RCC 7860 (cell line): ENCODE measurements at regions not wholly inside any gene's neighbourhood (a gene's known extent, or its start where the extent isn't known, plus 50 kb on each side); places are given as distances from the start of the nearest gene placed in this dataset.
A peak's percentile ranks its signal among the peaks of the same experiment; 100 is the strongest.
"Not testable (repeated sequence)": the region's sequence is repeated elsewhere in the genome, so short reads cannot be mapped to it uniquely, and the experiment has no call there.

ENCODE experiments used
- DNase-seq: peaks from one replicate; pipeline ENCODE4 v3.0.0-alpha.2; 2015; ENCODE audit warnings: low spot score
- FAIRE-seq: peaks from 2 replicates; lab custom pipeline; 2012; peaks lifted over from hg19 to GRCh38; lab: Jason Lieb, UNC

- FAIRE-seq (no peak), DNase-seq (no peak)
These were observed 452.4 kb upstream of the DDI1 start for GRCh38 chr11:103584021-103584420.

GRCh38 chr11:103584720-103585119 lies 451.7 kb upstream of the DDI1 start:
- DNase-seq, result no peak
- FAIRE-seq, result no peak

GRCh38 chr11:103585401-103585800 lies 451.0 kb upstream of the DDI1 start:
- no peak for DNase-seq
- FAIRE-seq, result no peak

GRCh38 chr11:103585911-103586310 lies 450.5 kb upstream of the DDI1 start:
- FAIRE-seq (no peak), DNase-seq (no peak)

- DNase-seq, result no peak
- no peak for FAIRE-seq
These were observed 449.7 kb upstream of the DDI1 start for GRCh38 chr11:103586756-103587155.

GRCh38 chr11:103587901-103588788 lies 448.3 kb upstream of the DDI1 start:
- FAIRE-seq (no peak), DNase-seq (no peak)

GRCh38 chr11:103591554-103591953 lies 444.9 kb upstream of the DDI1 start:
- FAIRE-seq, result no peak

GRCh38 chr11:103594283-103594682 lies 442.2 kb upstream of the DDI1 start:
- no peak for FAIRE-seq
- no peak for DNase-seq

More at GRCh38 chr11:103591554-103591953, 444.9 kb upstream of the DDI1 start:
- no peak for DNase-seq

GRCh38 chr11:103596315-103596714 lies 440.1 kb upstream of the DDI1 start:
- no peak for FAIRE-seq
- no peak for DNase-seq

GRCh38 chr11:103601225-103601846 lies 435.1 kb upstream of the DDI1 start:
- DNase-seq (peak; percentile 55), FAIRE-seq (peak; percentile 65)

- DNase-seq, result no peak
- no peak for FAIRE-seq
These were observed 433.6 kb upstream of the DDI1 start for GRCh38 chr11:103602840-103603239.

- DNase-seq (no peak), FAIRE-seq (no peak)
These were observed 432.1 kb upstream of the DDI1 start for GRCh38 chr11:103604310-103604709.

GRCh38 chr11:103608566-103608965 lies 427.9 kb upstream of the DDI1 start:
- FAIRE-seq, result peak; percentile 70
- DNase-seq, result peak; percentile 56

- DNase-seq (peak; percentile 95), FAIRE-seq (peak; percentile 93)
These were observed 427.0 kb upstream of the DDI1 start for GRCh38 chr11:103609117-103610066.

GRCh38 chr11:103610435-103610834 lies 426.0 kb upstream of the DDI1 start:
- FAIRE-seq, result no peak
- DNase-seq, result no peak

GRCh38 chr11:103611526-103612260 lies 424.7 kb upstream of the DDI1 start:
- FAIRE-seq (peak; percentile 93), DNase-seq (peak; percentile 78)

GRCh38 chr11:103612451-103612850 lies 424.0 kb upstream of the DDI1 start:
- DNase-seq, result peak; percentile 36
- peak; percentile 93 for FAIRE-seq

- FAIRE-seq, DNase-seq: not testable (repeated sequence)
These were observed 419.9 kb upstream of the DDI1 start for GRCh38 chr11:103616586-103616985.

GRCh38 chr11:103618528-103618927 lies 417.9 kb upstream of the DDI1 start:
- no peak for DNase-seq
- no peak for FAIRE-seq

GRCh38 chr11:103619480-103619879 lies 417.0 kb upstream of the DDI1 start:
- no peak for FAIRE-seq

More at GRCh38 chr11:103619480-103619879, 417.0 kb upstream of the DDI1 start:
- DNase-seq, result no peak
